IMR-90 (cell line): ENCODE measurements at regions not wholly inside any gene's neighbourhood (a gene's known extent, or its start where the extent isn't known, plus 50 kb on each side); places are given as distances from the start of the nearest gene placed in this dataset.

Source experiments
- ATAC-seq: fragments of 200-7000 bp; cut with Tn5 transposase; 2 replicates; pipeline ENCODE4 v1.9.1; 2020; ENCODE audit warnings: low read depth, mild to moderate bottlenecking, moderate library complexity
- BruUV-seq: library from RNA; stranded (reverse); fragments of 400-500 nt; replicated peaks from 2 replicates; lab custom pipeline; 2021; lab: Mats Ljungman, UMichigan
- CTCF ChIA-PET: fragments of 300-600 bp; formaldehyde crosslinking; extraction: SDS; loops from one replicate; lab custom pipeline; 2021; ENCODE audit warnings: antibody characterized with exemption; lab: Yijun Ruan, JAX
- POLR2A ChIA-PET: fragments of 300-600 bp; sonication (Branson Sonifier 250); formaldehyde crosslinking; loops from one replicate; lab custom pipeline; 2022; ENCODE audit warnings: antibody characterized with exemption; ENCODE audit not compliant: unreplicated experiment; lab: Charles Lee
- DNase-seq: peaks from one replicate; pipeline ENCODE4 v3.0.0; 2013
- H2AFZ ChIP-seq: replicated peaks from 2 replicates; pipeline ENCODE3; 2013; ENCODE audit warnings: low read length, mild to moderate bottlenecking; ENCODE audit not compliant: poor library complexity
- H2AK5ac ChIP-seq: 2 replicates; pipeline ENCODE4 v1.6.1; 2013; ENCODE audit warnings: low read depth, low read length, inconsistent platforms
- H2AK9ac ChIP-seq: replicated peaks from 2 replicates; pipeline ENCODE3; 2013; ENCODE audit warnings: mild to moderate bottlenecking, low read depth, low read length, moderate library complexity; ENCODE audit not compliant: poor library complexity
- H2BK120ac ChIP-seq: 2 replicates; pipeline ENCODE4 v1.6.1; 2013; ENCODE audit warnings: low read depth, low read length, inconsistent platforms
- H2BK15ac ChIP-seq: 3 replicates; pipeline ENCODE4 v1.6.1; 2013; ENCODE audit warnings: low read depth, low read length, inconsistent platforms
- H2BK20ac ChIP-seq: 2 replicates; pipeline ENCODE4 v1.6.1; 2013; ENCODE audit warnings: low read depth, mild to moderate bottlenecking, inconsistent platforms, low read length, moderate library complexity
- H2BK5ac ChIP-seq: 2 replicates; pipeline ENCODE4 v1.6.1; 2013; ENCODE audit warnings: mild to moderate bottlenecking, low read depth, low read length, inconsistent platforms; ENCODE audit not compliant: poor library complexity, severe bottlenecking
- H3K14ac ChIP-seq: replicated peaks from 2 replicates; pipeline ENCODE4 v1.6.1; 2013; ENCODE audit warnings: low read depth, low read length, inconsistent platforms
- H3K18ac ChIP-seq: 2 replicates; pipeline ENCODE4 v1.6.1; 2013; ENCODE audit warnings: low read depth, low read length, control low read depth
- H3K23ac ChIP-seq: 2 replicates; pipeline ENCODE4 v1.6.1; 2013; ENCODE audit warnings: low read depth, low read length, inconsistent platforms
- H3K27ac ChIP-seq: 2 replicates; pipeline ENCODE4 v1.5.1; 2013; ENCODE audit warnings: mild to moderate bottlenecking, control low read depth, low read length; ENCODE audit not compliant: insufficient read depth
- H3K27me3 ChIP-seq: 2 replicates; pipeline ENCODE4 v1.6.1; 2013; ENCODE audit warnings: low read length; ENCODE audit not compliant: control insufficient read depth, insufficient read depth
- H3K36me3 ChIP-seq: 2 replicates; pipeline ENCODE4 v1.6.1; 2013; ENCODE audit warnings: low read length, mixed read lengths; ENCODE audit not compliant: control insufficient read depth, insufficient read depth
- H3K4ac ChIP-seq: 2 replicates; pipeline ENCODE4 v1.6.1; 2013; ENCODE audit warnings: low read depth, low read length, inconsistent platforms
- H3K4me1 ChIP-seq: 2 replicates; pipeline ENCODE4 v1.6.1; 2013; ENCODE audit warnings: low read length, mixed read lengths; ENCODE audit not compliant: control insufficient read depth, insufficient read depth
- H3K4me2 ChIP-seq: 2 replicates; pipeline ENCODE4 v1.6.1; 2013; ENCODE audit warnings: low read depth, mild to moderate bottlenecking, control low read depth, low read length, moderate library complexity
- H3K4me3 ChIP-seq: 2 replicates; pipeline ENCODE4 v1.5.1; 2013; ENCODE audit warnings: low read depth, mild to moderate bottlenecking, control low read depth, low read length, moderate library complexity; ENCODE audit not compliant: insufficient read depth
- H3K56ac ChIP-seq: 2 replicates; pipeline ENCODE4 v1.6.1; 2013; ENCODE audit warnings: low read length, inconsistent platforms; ENCODE audit not compliant: insufficient read depth; ENCODE audit errors: extremely low read depth
- H3K79me1 ChIP-seq, 2 experiments: 2 replicates each; pipeline ENCODE4 v1.6.1; 2013; ENCODE audit warnings: low read length in 2 of 2, inconsistent platforms in 1 of 2, low read depth in 1 of 2
- H3K9ac ChIP-seq: 2 replicates; pipeline ENCODE4 v1.6.1; 2013; ENCODE audit warnings: low read depth, low read length, control low read depth
- H3K9me1 ChIP-seq: 2 replicates; pipeline ENCODE4 v1.6.1; 2013; ENCODE audit warnings: low read length, inconsistent platforms; ENCODE audit not compliant: insufficient read depth
- H3K9me3 ChIP-seq: 2 replicates; pipeline ENCODE4 v1.6.1; 2013; ENCODE audit warnings: low read length; ENCODE audit not compliant: control insufficient read depth, insufficient read depth
- H4K20me1 ChIP-seq: 2 replicates; pipeline ENCODE4 v1.6.1; 2013; ENCODE audit warnings: low read length, inconsistent platforms; ENCODE audit not compliant: insufficient read depth
- H4K5ac ChIP-seq: 2 replicates; pipeline ENCODE4 v1.6.1; 2013; ENCODE audit warnings: mild to moderate bottlenecking, low read depth, low read length, control low read depth
- H4K8ac ChIP-seq, 2 experiments: 2 replicates each; pipeline ENCODE4 v1.6.1; 2013; ENCODE audit warnings: low read depth in 2 of 2, low read length in 2 of 2, control low read depth in 1 of 2, inconsistent platforms in 1 of 2
- H4K91ac ChIP-seq: 2 replicates; pipeline ENCODE4 v1.6.1; 2013; ENCODE audit warnings: low read depth, low read length, inconsistent platforms; ENCODE audit not compliant: insufficient read depth
- CEBPB ChIP-seq: IDR thresholded peaks from 2 replicates; pipeline ENCODE4 v1.6.1; 2012; ENCODE audit warnings: low read depth, low read length, improper control_type of control experiment
- CHD1 ChIP-seq: IDR thresholded peaks from 2 replicates; pipeline ENCODE4 v1.6.1; 2012; ENCODE audit warnings: low read depth, low read length, improper control_type of control experiment
- RAD21 ChIP-seq: IDR thresholded peaks from 2 replicates; pipeline ENCODE4 v1.6.1; 2012; ENCODE audit warnings: low read length, improper control_type of control experiment
- RCOR1 ChIP-seq: IDR thresholded peaks from 2 replicates; pipeline ENCODE4 v1.6.1; 2012; ENCODE audit warnings: mild to moderate bottlenecking, low read length, improper control_type of control experiment; ENCODE audit not compliant: insufficient replicate concordance
- SMC3 ChIP-seq: fragments of 150-350 bp; IDR thresholded peaks from 2 replicates; pipeline ENCODE4 v1.6.1; 2016; ENCODE audit warnings: low read depth, mild to moderate bottlenecking, antibody characterized with exemption, low read length, moderate library complexity
- WGBS, 2 experiments: methylation state at CpG; one replicate each; pipeline versions ENCODE4 v1.1.5 to v1.1.7; 2013; ENCODE audit warnings: missing lambda C conversion rate in 2 of 2; ENCODE audit not compliant: insufficient read length in 1 of 2; ENCODE audit errors: extremely low coverage in 2 of 2; 5-methylcytosine and 5-hydroxymethylcytosine counted together
- dilution Hi-C: fragments of 300-500 bp; cut with HindIII; formaldehyde crosslinking; loops from one replicate; pipeline ENCODE4 v1.14.3; 2018; ENCODE audit warnings: low sequenced_read_pairs; ENCODE audit not compliant: unreplicated experiment
- in situ Hi-C: fragments of 300-500 bp; cut with MboI; formaldehyde crosslinking; loops from 3 replicates; pipeline ENCODE4 v1.14.3; 2019; ENCODE audit warnings: low sequenced_read_pairs, inconsistent platforms, mixed read lengths
- intact Hi-C: fragments of 100-400 bp; cut with micrococcal nuclease; formaldehyde crosslinking; loops from 2 replicates; pipeline ENCODE4 v1.10.0; 2022

DNA sequence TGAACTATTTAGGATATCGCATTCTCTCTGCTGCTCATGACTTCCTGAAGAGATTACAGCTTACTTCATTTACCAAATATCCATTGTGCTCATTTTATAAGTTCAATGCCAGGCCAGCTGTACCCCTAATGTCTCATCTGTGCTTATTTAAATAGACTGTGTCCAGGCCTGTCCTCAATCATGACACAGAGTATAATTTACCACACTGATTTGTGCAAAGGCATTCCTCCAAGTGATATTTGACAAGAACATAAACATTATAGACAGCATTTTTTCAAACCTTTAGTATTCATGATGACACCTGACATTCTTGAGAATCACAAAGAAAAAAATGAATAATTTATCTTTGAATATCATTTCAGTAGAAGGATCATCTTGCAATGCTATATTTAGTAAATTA, 260.1 kb upstream of the SEMA3D start:
- no peaks in the 10 kb centered on the region for H3K9me1 ChIP-seq
- no peaks in the 10 kb centered on the region for H3K79me1 ChIP-seq
- in situ Hi-C loops: no loop called here
- H3K4ac ChIP-seq: no peak overlapping the region
- H3K4me2 ChIP-seq: no peak overlapping the region
- H3K4me3 ChIP-seq: no peak overlapping the region
- no peak overlapping the region for H2BK20ac ChIP-seq
- DNase-seq (no peak), ATAC-seq (no peak)
- no peak overlapping the region for H3K18ac ChIP-seq
- no peak overlapping the region for H3K23ac ChIP-seq
- H4K91ac ChIP-seq: no peak overlapping the region
- H2BK15ac ChIP-seq: no peak overlapping the region
- no peaks in the 10 kb centered on the region for H3K9me3 ChIP-seq
- dilution Hi-C loops: no loop called here
- H2AK9ac ChIP-seq: no peak overlapping the region
- H4K20me1 ChIP-seq: no peaks in the 10 kb centered on the region
- TF ChIP-seq CEBPB: no peak
- no peak for TF ChIP-seq CHD1
- TF ChIP-seq RCOR1: no peak
- no peak for TF ChIP-seq SMC3
- no peak for TF ChIP-seq RAD21
- ChIA-PET CTCF (no interaction called here), POLR2A (no interaction called here)
- WGBS, 2 experiments: no CpG with 5 or more reads among the region's 1 CpG
- no peak overlapping the region for H2AK5ac ChIP-seq
- no peak overlapping the region for H3K56ac ChIP-seq
- no peak overlapping the region for H2AFZ ChIP-seq
- H3K27ac ChIP-seq: no peak overlapping the region
- no peaks in the 10 kb centered on the region for H3K27me3 ChIP-seq
- no peak overlapping the region for H3K9ac ChIP-seq
- H3K14ac ChIP-seq: no peak overlapping the region
- no peak overlapping the region for H4K8ac ChIP-seq
- no peak overlapping the region for H4K5ac ChIP-seq
- BruUV-seq: no TSS peak
- no peak overlapping the region for H2BK120ac ChIP-seq
- H3K4me1 ChIP-seq: no peaks in the 10 kb centered on the region
- H3K36me3 ChIP-seq: no peaks in the 10 kb centered on the region
- H2BK5ac ChIP-seq: no peak overlapping the region
- intact Hi-C loops: loop anchor here (1.0 kb wide), 1 partner anchor 47 kb away; no protein-coding TSS in a partner anchor
